ENCODE measurements at regions not wholly inside any gene's neighbourhood (a gene's known extent, or its start where the extent isn't known, plus 50 kb on each side); places are given as distances from the start of the nearest gene placed in this dataset.

DNA sequence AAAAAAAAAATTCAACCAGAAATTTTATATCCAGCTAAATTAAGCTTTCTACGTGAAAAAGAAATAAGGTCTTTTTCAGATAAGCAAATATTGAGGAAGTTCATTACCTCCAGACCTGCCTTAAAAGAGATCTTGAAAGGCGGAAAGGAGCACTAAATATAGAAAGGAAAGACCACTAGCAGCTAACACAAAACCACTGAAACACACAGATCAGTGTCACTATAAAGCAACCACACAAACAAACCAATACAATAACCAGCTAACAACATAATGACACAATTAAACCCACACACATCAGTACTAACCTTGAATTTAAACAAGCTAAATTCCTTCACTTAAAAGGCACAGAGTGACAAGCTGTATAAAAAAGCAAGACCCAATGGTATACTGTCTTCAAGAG lies 958.3 kb downstream of the TSN start:
- TF ChIP-seq POLR2A (IDR thresholded peaks at IDR 0.05; ENCODE audit: low read depth, low read length) (no peak), POLR2AphosphoS5 (IDR thresholded peaks at IDR 0.05; ENCODE audit: low read depth, low read length) (no peak)
